ENCODE measurements at regions not wholly inside any gene's neighbourhood (a gene's known extent, or its start where the extent isn't known, plus 50 kb on each side); places are given as distances from the start of the nearest gene placed in this dataset.

- TF ChIP-seq CTCF (IDR thresholded peaks at IDR 0.05), result no peak
- TF ChIP-seq POLR2A (IDR thresholded peaks at IDR 0.05), result no peak
Observed at GRCh38 chr16:80054647-80055046, 454.1 kb upstream of the MAF start.

Data from Peyer's patch (tissue), 4 donors.